ENCODE measurements at regions not wholly inside any gene's neighbourhood (a gene's known extent, or its start where the extent isn't known, plus 50 kb on each side); places are given as distances from the start of the nearest gene placed in this dataset.

DNA sequence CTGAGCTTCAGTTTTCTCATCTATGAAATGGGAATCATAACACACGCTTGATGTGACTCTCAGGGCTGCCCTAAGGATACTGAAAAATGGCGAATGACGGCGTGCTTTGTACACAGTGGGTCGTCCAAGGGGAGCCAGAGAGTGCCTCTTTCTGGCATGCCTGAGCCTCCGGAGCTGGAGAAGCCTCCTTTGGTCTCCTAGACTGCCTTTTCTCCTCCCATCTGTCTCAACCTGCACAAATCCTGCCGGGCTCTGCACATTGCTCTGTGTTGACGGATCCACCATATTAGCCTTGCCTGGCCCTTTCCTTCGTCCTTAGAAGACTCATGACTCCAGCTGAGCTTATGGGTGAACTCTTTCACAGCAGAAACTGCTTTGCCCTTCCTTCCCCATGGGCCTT is 220.9 kb downstream of the TSHZ3 start:
- Histone ChIP-seq H3K23ac (ENCODE audit: insufficient read length) (no peak overlapping the region), H3K79me2 (ENCODE audit: control insufficient read depth in 1 of 2, insufficient read depth in 2 of 2, low read length in 2 of 2) (no peaks in the 10 kb centered on the region), H2BK15ac (ENCODE audit: low read length) (no peak overlapping the region), H2BK120ac (replicated peaks; ENCODE audit: low read depth, low read length) (no peak overlapping the region), H4K91ac (replicated peaks; ENCODE audit: insufficient read length, low read length) (no peak overlapping the region), H3K27me3 (replicated peaks in 1 of 4; ENCODE audit: control insufficient read depth in 3 of 4, extremely low read depth in 1 of 4, insufficient read depth in 3 of 4, low read length in 3 of 4) (no peaks in the 10 kb centered on the region), H3K36me3 (ENCODE audit: control insufficient read depth in 2 of 4, insufficient read depth in 4 of 4, low read length in 3 of 4) (no peaks in the 10 kb centered on the region), H2BK5ac (ENCODE audit: low read depth, low read length) (no peak overlapping the region), H3K4ac (replicated peaks; ENCODE audit: insufficient read length, low read depth, low read length) (no peak overlapping the region), H4K20me1 (replicated peaks in 1 of 2; ENCODE audit: control insufficient read depth in 1 of 2, insufficient read depth in 2 of 2, low read length in 2 of 2) (no peaks in the 10 kb centered on the region), H3K4me3 (ENCODE audit: extremely low read depth in 1 of 4, insufficient read depth in 2 of 4, low read depth in 3 of 4, low read length in 4 of 4) (no peak overlapping the region), H3K23me2 (ENCODE audit: low read depth, low read length) (no peaks in the 10 kb centered on the region), H3K79me1 (ENCODE audit: low read depth, low read length) (no peaks in the 10 kb centered on the region), H2AFZ (ENCODE audit: low read length) (no peak overlapping the region), H3K4me2 (ENCODE audit: insufficient read depth in 1 of 2, low read depth in 2 of 2, low read length in 2 of 2) (no peak overlapping the region), H3K56ac (replicated peaks; ENCODE audit: insufficient read length, low read depth, low read length) (no peak overlapping the region), H2AK5ac (ENCODE audit: low read depth, low read length) (no peak overlapping the region), H2BK12ac (ENCODE audit: low read depth, low read length) (no peak overlapping the region), H4K8ac (ENCODE audit: extremely low read depth, insufficient read depth, low read length) (no peak overlapping the region), H3K27ac (ENCODE audit: low read depth, low read length) (no peak overlapping the region), H3K9me3 (ENCODE audit: insufficient read depth in 2 of 2, low read depth in 1 of 2, low read length in 1 of 2) (no peaks in the 10 kb centered on the region), H3K4me1 (replicated peaks in 1 of 4; ENCODE audit: control insufficient read depth in 3 of 4, insufficient read depth in 4 of 4, low read length in 3 of 4) (0 out of 7 replicates have a peak, but pooled peaks cover 0 to 3% (median 0%) of the 10 kb centered on the region in 4 experiments), H4K5ac (ENCODE audit: insufficient read length, low read depth, low read length) (no peak overlapping the region), H2BK20ac (ENCODE audit: low read length) (no peak overlapping the region), H3K18ac (ENCODE audit: extremely low read depth, low read length) (no peak overlapping the region), H3K9ac (replicated peaks in 1 of 4; ENCODE audit: extremely low read depth in 1 of 4, low read depth in 3 of 4, low read length in 3 of 4) (no peak overlapping the region), H3K14ac (ENCODE audit: insufficient read length) (no peak overlapping the region)
- no peak for FAIRE-seq
- DNase-seq (ENCODE audit: low read depth in 1 of 2, low spot score in 2 of 2), result no peak
- CTCF ChIA-PET (ENCODE audit: partially characterized antibody), result interaction anchor here (1.3 kb wide), 1 partner anchor 18 kb away, joined by 3 read pairs; no protein-coding TSS in a partner anchor
- TF ChIP-seq CHD2 (IDR thresholded peaks at IDR 0.05; ENCODE audit: low read length) (no peak), BCL11A (IDR thresholded peaks at IDR 0.05; ENCODE audit: low read depth in 2 of 2, low read length in 2 of 2) (no peak), SP4 (IDR thresholded peaks at IDR 0.05; ENCODE audit: low read length) (no peak), SIX5 (IDR thresholded peaks at IDR 0.05; ENCODE audit: low read depth, low read length) (no peak), SIN3A (conservative IDR thresholded peaks at IDR 0.05 in 1 of 2, IDR thresholded peaks at IDR 0.05 in 1 of 2; ENCODE audit: low read depth in 1 of 2, low read length in 2 of 2) (no peak), TAF1 (IDR thresholded peaks at IDR 0.05; ENCODE audit: low read depth, low read length) (no peak), MAFK (IDR thresholded peaks at IDR 0.05; ENCODE audit: low read depth, low read length) (no peak), RAD21 (IDR thresholded peaks at IDR 0.05 in 1 of 2, conservative IDR thresholded peaks at IDR 0.05 in 1 of 2; ENCODE audit: low read depth in 2 of 2, low read length in 2 of 2) (no peak), SAP30 (IDR thresholded peaks at IDR 0.05; ENCODE audit: insufficient read depth, insufficient replicate concordance, low read length) (no peak), TBP (IDR thresholded peaks at IDR 0.05; ENCODE audit: low read depth, low read length) (no peak)
- TF ChIP-seq, protein P1, sequence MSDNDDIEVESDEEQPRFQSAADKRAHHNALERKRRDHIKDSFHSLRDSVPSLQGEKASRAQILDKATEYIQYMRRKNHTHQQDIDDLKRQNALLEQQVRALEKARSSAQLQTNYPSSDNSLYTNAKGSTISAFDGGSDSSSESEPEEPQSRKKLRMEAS (IDR thresholded peaks at IDR 0.05), result no peak
- POLR2A ChIA-PET (ENCODE audit: partially characterized antibody), result no interaction called here
- WGBS, 2 experiments (ENCODE audit: extremely low coverage in 1 of 2, insufficient coverage in 1 of 2, insufficient read length in 1 of 2, insufficient replicate concordance in 2 of 2, low coverage in 1 of 2, low lambda C conversion rate in 2 of 2, missing lambda C conversion rate in 1 of 2), result 93% methylated on average over 9 of the region's 9 CpGs; no CpG with 5 or more reads in 1 of the 2 experiments
